IMR-90 (cell line): ENCODE measurements at regions not wholly inside any gene's neighbourhood (a gene's known extent, or its start where the extent isn't known, plus 50 kb on each side); places are given as distances from the start of the nearest gene placed in this dataset.

Experiments
- ATAC-seq: fragments of 200-7000 bp; cut with Tn5 transposase; 2 replicates; pipeline ENCODE4 v1.9.1; 2020; ENCODE audit warnings: low read depth, mild to moderate bottlenecking, moderate library complexity
- BruUV-seq: library from RNA; stranded (reverse); fragments of 400-500 nt; replicated peaks from 2 replicates; lab custom pipeline; 2021; lab: Mats Ljungman, UMichigan
- CTCF ChIA-PET: fragments of 300-600 bp; formaldehyde crosslinking; extraction: SDS; loops from one replicate; lab custom pipeline; 2021; ENCODE audit warnings: antibody characterized with exemption; lab: Yijun Ruan, JAX
- POLR2A ChIA-PET: fragments of 300-600 bp; sonication (Branson Sonifier 250); formaldehyde crosslinking; loops from one replicate; lab custom pipeline; 2022; ENCODE audit warnings: antibody characterized with exemption; ENCODE audit not compliant: unreplicated experiment; lab: Charles Lee
- DNase-seq: peaks from one replicate; pipeline ENCODE4 v3.0.0; 2013
- H2AFZ ChIP-seq: replicated peaks from 2 replicates; pipeline ENCODE3; 2013; ENCODE audit warnings: low read length, mild to moderate bottlenecking; ENCODE audit not compliant: poor library complexity
- H2AK5ac ChIP-seq: 2 replicates; pipeline ENCODE4 v1.6.1; 2013; ENCODE audit warnings: low read depth, low read length, inconsistent platforms
- H2AK9ac ChIP-seq: replicated peaks from 2 replicates; pipeline ENCODE3; 2013; ENCODE audit warnings: mild to moderate bottlenecking, low read depth, low read length, moderate library complexity; ENCODE audit not compliant: poor library complexity
- H2BK120ac ChIP-seq: 2 replicates; pipeline ENCODE4 v1.6.1; 2013; ENCODE audit warnings: low read depth, low read length, inconsistent platforms
- H2BK15ac ChIP-seq: 3 replicates; pipeline ENCODE4 v1.6.1; 2013; ENCODE audit warnings: low read depth, low read length, inconsistent platforms
- H2BK20ac ChIP-seq: 2 replicates; pipeline ENCODE4 v1.6.1; 2013; ENCODE audit warnings: low read depth, mild to moderate bottlenecking, inconsistent platforms, low read length, moderate library complexity
- H2BK5ac ChIP-seq: 2 replicates; pipeline ENCODE4 v1.6.1; 2013; ENCODE audit warnings: mild to moderate bottlenecking, low read depth, low read length, inconsistent platforms; ENCODE audit not compliant: poor library complexity, severe bottlenecking
- H3K14ac ChIP-seq: replicated peaks from 2 replicates; pipeline ENCODE4 v1.6.1; 2013; ENCODE audit warnings: low read depth, low read length, inconsistent platforms
- H3K18ac ChIP-seq: 2 replicates; pipeline ENCODE4 v1.6.1; 2013; ENCODE audit warnings: low read depth, low read length, control low read depth
- H3K23ac ChIP-seq: 2 replicates; pipeline ENCODE4 v1.6.1; 2013; ENCODE audit warnings: low read depth, low read length, inconsistent platforms
- H3K27ac ChIP-seq: 2 replicates; pipeline ENCODE4 v1.5.1; 2013; ENCODE audit warnings: mild to moderate bottlenecking, control low read depth, low read length; ENCODE audit not compliant: insufficient read depth
- H3K27me3 ChIP-seq: 2 replicates; pipeline ENCODE4 v1.6.1; 2013; ENCODE audit warnings: low read length; ENCODE audit not compliant: control insufficient read depth, insufficient read depth
- H3K36me3 ChIP-seq: 2 replicates; pipeline ENCODE4 v1.6.1; 2013; ENCODE audit warnings: low read length, mixed read lengths; ENCODE audit not compliant: control insufficient read depth, insufficient read depth
- H3K4ac ChIP-seq: 2 replicates; pipeline ENCODE4 v1.6.1; 2013; ENCODE audit warnings: low read depth, low read length, inconsistent platforms
- H3K4me1 ChIP-seq: 2 replicates; pipeline ENCODE4 v1.6.1; 2013; ENCODE audit warnings: low read length, mixed read lengths; ENCODE audit not compliant: control insufficient read depth, insufficient read depth
- H3K4me2 ChIP-seq: 2 replicates; pipeline ENCODE4 v1.6.1; 2013; ENCODE audit warnings: low read depth, mild to moderate bottlenecking, control low read depth, low read length, moderate library complexity
- H3K4me3 ChIP-seq: 2 replicates; pipeline ENCODE4 v1.5.1; 2013; ENCODE audit warnings: low read depth, mild to moderate bottlenecking, control low read depth, low read length, moderate library complexity; ENCODE audit not compliant: insufficient read depth
- H3K56ac ChIP-seq: 2 replicates; pipeline ENCODE4 v1.6.1; 2013; ENCODE audit warnings: low read length, inconsistent platforms; ENCODE audit not compliant: insufficient read depth; ENCODE audit errors: extremely low read depth
- H3K79me1 ChIP-seq, 2 experiments: 2 replicates each; pipeline ENCODE4 v1.6.1; 2013; ENCODE audit warnings: low read length in 2 of 2, inconsistent platforms in 1 of 2, low read depth in 1 of 2
- H3K9ac ChIP-seq: 2 replicates; pipeline ENCODE4 v1.6.1; 2013; ENCODE audit warnings: low read depth, low read length, control low read depth
- H3K9me1 ChIP-seq: 2 replicates; pipeline ENCODE4 v1.6.1; 2013; ENCODE audit warnings: low read length, inconsistent platforms; ENCODE audit not compliant: insufficient read depth
- H3K9me3 ChIP-seq: 2 replicates; pipeline ENCODE4 v1.6.1; 2013; ENCODE audit warnings: low read length; ENCODE audit not compliant: control insufficient read depth, insufficient read depth
- H4K20me1 ChIP-seq: 2 replicates; pipeline ENCODE4 v1.6.1; 2013; ENCODE audit warnings: low read length, inconsistent platforms; ENCODE audit not compliant: insufficient read depth
- H4K5ac ChIP-seq: 2 replicates; pipeline ENCODE4 v1.6.1; 2013; ENCODE audit warnings: mild to moderate bottlenecking, low read depth, low read length, control low read depth
- H4K8ac ChIP-seq, 2 experiments: 2 replicates each; pipeline ENCODE4 v1.6.1; 2013; ENCODE audit warnings: low read depth in 2 of 2, low read length in 2 of 2, control low read depth in 1 of 2, inconsistent platforms in 1 of 2
- H4K91ac ChIP-seq: 2 replicates; pipeline ENCODE4 v1.6.1; 2013; ENCODE audit warnings: low read depth, low read length, inconsistent platforms; ENCODE audit not compliant: insufficient read depth
- BHLHE40 ChIP-seq: fragments of 150-350 bp; IDR thresholded peaks from 2 replicates; pipeline ENCODE4 v1.6.1; 2016; ENCODE audit warnings: mild to moderate bottlenecking, low read depth, low read length
- CHD1 ChIP-seq: IDR thresholded peaks from 2 replicates; pipeline ENCODE4 v1.6.1; 2012; ENCODE audit warnings: low read depth, low read length, improper control_type of control experiment
- ELK1 ChIP-seq: fragments of 150-350 bp; IDR thresholded peaks from 2 replicates; pipeline ENCODE4 v1.6.1; 2016; ENCODE audit warnings: low read depth, mild to moderate bottlenecking, low read length, moderate library complexity, borderline replicate concordance
- MAFK ChIP-seq: IDR thresholded peaks from 2 replicates; pipeline ENCODE4 v1.6.1; 2012; ENCODE audit warnings: low read depth, low read length, improper control_type of control experiment
- MAZ ChIP-seq: IDR thresholded peaks from 2 replicates; pipeline ENCODE4 v1.6.1; 2012; ENCODE audit warnings: low read depth, mild to moderate bottlenecking, low read length, improper control_type of control experiment, moderate library complexity, borderline replicate concordance
- MXI1 ChIP-seq: IDR thresholded peaks from 2 replicates; pipeline ENCODE4 v1.6.1; 2012; ENCODE audit warnings: low read depth, mild to moderate bottlenecking, low read length, moderate library complexity, borderline replicate concordance
- NFE2L2 ChIP-seq: fragments of 150-350 bp; IDR thresholded peaks from 2 replicates; pipeline ENCODE4 v1.6.1; 2016; ENCODE audit warnings: low read depth, mild to moderate bottlenecking, low read length
- POLR2A ChIP-seq: IDR thresholded peaks from 2 replicates; pipeline ENCODE4 v1.6.1; 2012; ENCODE audit warnings: mild to moderate bottlenecking, low read depth, low read length
- RAD21 ChIP-seq: IDR thresholded peaks from 2 replicates; pipeline ENCODE4 v1.6.1; 2012; ENCODE audit warnings: low read length, improper control_type of control experiment
- RCOR1 ChIP-seq: IDR thresholded peaks from 2 replicates; pipeline ENCODE4 v1.6.1; 2012; ENCODE audit warnings: mild to moderate bottlenecking, low read length, improper control_type of control experiment; ENCODE audit not compliant: insufficient replicate concordance
- RFX5 ChIP-seq: IDR thresholded peaks from 2 replicates; pipeline ENCODE4 v1.8.0; 2012; ENCODE audit warnings: low read depth, mild to moderate bottlenecking, low read length, moderate library complexity
- SMC3 ChIP-seq: fragments of 150-350 bp; IDR thresholded peaks from 2 replicates; pipeline ENCODE4 v1.6.1; 2016; ENCODE audit warnings: low read depth, mild to moderate bottlenecking, antibody characterized with exemption, low read length, moderate library complexity
- WGBS, 2 experiments: methylation state at CpG; one replicate each; pipeline versions ENCODE4 v1.1.5 to v1.1.7; 2013; ENCODE audit warnings: missing lambda C conversion rate in 2 of 2; ENCODE audit not compliant: insufficient read length in 1 of 2; ENCODE audit errors: extremely low coverage in 2 of 2; 5-methylcytosine and 5-hydroxymethylcytosine counted together
- dilution Hi-C: fragments of 300-500 bp; cut with HindIII; formaldehyde crosslinking; loops from one replicate; pipeline ENCODE4 v1.14.3; 2018; ENCODE audit warnings: low sequenced_read_pairs; ENCODE audit not compliant: unreplicated experiment
- in situ Hi-C: fragments of 300-500 bp; cut with MboI; formaldehyde crosslinking; loops from 3 replicates; pipeline ENCODE4 v1.14.3; 2019; ENCODE audit warnings: low sequenced_read_pairs, inconsistent platforms, mixed read lengths
- intact Hi-C: fragments of 100-400 bp; cut with micrococcal nuclease; formaldehyde crosslinking; loops from 2 replicates; pipeline ENCODE4 v1.10.0; 2022

GRCh38 chr1:106910798-106911197 lies 145.7 kb upstream of the PRMT6 start:
- CTCF ChIA-PET: interaction anchor here (0.5 kb wide), 1 partner anchor 998 kb away, joined by 3 read pairs; no protein-coding TSS in a partner anchor
- Histone ChIP-seq H3K4me2 (no peak overlapping the region), H3K4me3 (no peak overlapping the region), H2AFZ (no peak overlapping the region), H4K20me1 (no peaks in the 10 kb centered on the region), H3K9me1 (no peaks in the 10 kb centered on the region), H3K27me3 (no peaks in the 10 kb centered on the region), H3K4me1 (no peaks in the 10 kb centered on the region), H3K79me1 (no peaks in the 10 kb centered on the region), H3K4ac (no peak overlapping the region), H3K9me3 (no peaks in the 10 kb centered on the region), H2BK15ac (no peak overlapping the region), H2BK5ac (no peak overlapping the region), H3K23ac (no peak overlapping the region), H2AK9ac (no peak overlapping the region), H2BK20ac (no peak overlapping the region), H3K9ac (no peak overlapping the region), H4K91ac (no peak overlapping the region), H2BK120ac (no peak overlapping the region), H3K14ac (no peak overlapping the region), H2AK5ac (no peak overlapping the region), H4K8ac (no peak overlapping the region), H4K5ac (no peak overlapping the region), H3K27ac (no peak overlapping the region), H3K56ac (no peak overlapping the region), H3K36me3 (no peaks in the 10 kb centered on the region), H3K18ac (no peak overlapping the region)
- no peak for TF ChIP-seq ELK1
- no peak for TF ChIP-seq MXI1
- no peak for TF ChIP-seq MAFK
- no peak for TF ChIP-seq MAZ
- no peak for TF ChIP-seq RAD21
- TF ChIP-seq NFE2L2: no peak
- TF ChIP-seq SMC3: no peak
- no peak for TF ChIP-seq RFX5
- no peak for TF ChIP-seq RCOR1
- no peak for TF ChIP-seq CHD1
- TF ChIP-seq POLR2A: no peak
- TF ChIP-seq BHLHE40: no peak
- POLR2A ChIA-PET: no interaction called here
- no CpG with 5 or more reads among the region's 3 CpGs for WGBS, 2 experiments
- in situ Hi-C loops: no loop called here
- intact Hi-C loops: no loop called here
- DNase-seq (no peak), ATAC-seq (no peak)
- no TSS peak for BruUV-seq
- dilution Hi-C loops: no loop called here
